ENCODE measurements at regions not wholly inside any gene's neighbourhood (a gene's known extent, or its start where the extent isn't known, plus 50 kb on each side); places are given as distances from the start of the nearest gene placed in this dataset.

- no peak for DNase-seq
These were observed 1485.3 kb upstream of the MIR17HG start for GRCh38 chr13:89862011-89862690.

- no peak for DNase-seq
These were observed 1484.8 kb upstream of the MIR17HG start for GRCh38 chr13:89862691-89863036.

- DNase-seq: no peak
These were observed 1482.1 kb upstream of the MIR17HG start for GRCh38 chr13:89865164-89866064.

- no peak for DNase-seq
These were observed 1478.2 kb upstream of the MIR17HG start for GRCh38 chr13:89869312-89869711.

GRCh38 chr13:89878904-89879303 lies 1468.6 kb upstream of the MIR17HG start:
- DNase-seq: no peak

- no peak for DNase-seq
These were observed 1467.3 kb upstream of the MIR17HG start for GRCh38 chr13:89880201-89880600.

- no peak for DNase-seq
These were observed 1463.5 kb upstream of the MIR17HG start for GRCh38 chr13:89883893-89884448.

GRCh38 chr13:89890806-89891205 lies 1456.7 kb upstream of the MIR17HG start:
- DNase-seq: no peak

GRCh38 chr13:89891416-89891815 lies 1456.1 kb upstream of the MIR17HG start:
- DNase-seq: no peak

- DNase-seq: no peak
These were observed 1449.8 kb upstream of the MIR17HG start for GRCh38 chr13:89897681-89898080.

GRCh38 chr13:89899302-89900103 lies 1448.0 kb upstream of the MIR17HG start:
- DNase-seq: no peak

- DNase-seq: no peak
These were observed 1447.3 kb upstream of the MIR17HG start for GRCh38 chr13:89900104-89900765.

GRCh38 chr13:89902223-89902622 lies 1445.3 kb upstream of the MIR17HG start:
- DNase-seq: no peak

- no peak for DNase-seq
These were observed 1444.4 kb upstream of the MIR17HG start for GRCh38 chr13:89903115-89903514.

GRCh38 chr13:89910166-89910565 lies 1437.3 kb upstream of the MIR17HG start:
- DNase-seq: no peak

GRCh38 chr13:89916551-89916950 lies 1430.9 kb upstream of the MIR17HG start:
- no peak for DNase-seq

GRCh38 chr13:89920461-89920860 lies 1427.0 kb upstream of the MIR17HG start:
- DNase-seq: no peak

- DNase-seq: no peak
These were observed 1424.4 kb upstream of the MIR17HG start for GRCh38 chr13:89923052-89923451.

GRCh38 chr13:89923736-89924135 lies 1423.8 kb upstream of the MIR17HG start:
- DNase-seq: no peak

GRCh38 chr13:89925107-89925506 lies 1422.4 kb upstream of the MIR17HG start:
- DNase-seq: no peak

GRCh38 chr13:89930861-89931260 lies 1416.6 kb upstream of the MIR17HG start:
- DNase-seq: no peak

GRCh38 chr13:89932902-89933301 lies 1414.6 kb upstream of the MIR17HG start:
- DNase-seq: no peak

- no peak for DNase-seq
These were observed 1411.2 kb upstream of the MIR17HG start for GRCh38 chr13:89936256-89936655.

Measured in cerebellar nuclear complex (tissue), 1 donor.